ENCODE measurements at regions not wholly inside any gene's neighbourhood (a gene's known extent, or its start where the extent isn't known, plus 50 kb on each side); places are given as distances from the start of the nearest gene placed in this dataset.

GRCh38 chr2:220556658-220557057 is 929.2 kb downstream of the SLC4A3 start:
- Mint-ChIP-seq H3K9me3 (no peaks in the 10 kb centered on the region), H3K36me3 (ENCODE audit: low read depth) (no peaks in the 10 kb centered on the region), H3K27me3 (no peaks in the 10 kb centered on the region), H3K27ac (no peak overlapping the region), H3K4me1 (ENCODE audit: low read depth) (no peaks in the 10 kb centered on the region), H3K4me3 (no peak overlapping the region)
- Histone ChIP-seq H3K4me1 (ENCODE audit: insufficient read depth, low read length) (no peaks in the 10 kb centered on the region), H3K27me3 (ENCODE audit: control insufficient read depth in 1 of 2, insufficient read depth in 2 of 2, low read length in 2 of 2) (no peaks in the 10 kb centered on the region), H3K27ac (ENCODE audit: low read depth in 1 of 2, low read length in 2 of 2) (no peak overlapping the region), H3K9me3 (ENCODE audit: control insufficient read depth in 1 of 2, insufficient read depth in 1 of 2, low read length in 2 of 2) (peaks cover 0 to 8% of the 10 kb centered on the region in 2 experiments), H3K4me3 (ENCODE audit: low read length) (no peak overlapping the region), H3K36me3 (ENCODE audit: insufficient read depth, low read length) (no peaks in the 10 kb centered on the region)
- no peak for ATAC-seq (ENCODE audit: poor library complexity)
- no peak for DNase-seq
- intact Hi-C loops (cut with DNase I, micrococcal nuclease): no loop called here
- TF ChIP-seq CTCF (IDR thresholded peaks at IDR 0.05): no peak
- ChIA-PET POLR2A (no interaction called here), CTCF (no interaction called here)

- Histone ChIP-seq H3K36me3 (ENCODE audit: insufficient read depth, low read length) (no peaks in the 10 kb centered on the region), H3K4me3 (ENCODE audit: low read length) (no peak overlapping the region), H3K4me1 (ENCODE audit: insufficient read depth, low read length) (no peaks in the 10 kb centered on the region), H3K27me3 (ENCODE audit: control insufficient read depth in 1 of 2, insufficient read depth in 2 of 2, low read length in 2 of 2) (no peaks in the 10 kb centered on the region), H3K27ac (ENCODE audit: low read depth in 1 of 2, low read length in 2 of 2) (no peak overlapping the region), H3K9me3 (ENCODE audit: control insufficient read depth in 1 of 2, insufficient read depth in 1 of 2, low read length in 2 of 2) (peaks cover 0 to 8% of the 10 kb centered on the region in 2 experiments)
- H3K9me3 Mint-ChIP-seq: no peaks in the 10 kb centered on the region
- no peak for TF ChIP-seq CTCF (IDR thresholded peaks at IDR 0.05)
- ChIA-PET POLR2A (no interaction called here), CTCF (no interaction called here)
- no peak overlapping the region for H3K4me3 Mint-ChIP-seq
- H3K4me1 Mint-ChIP-seq (ENCODE audit: low read depth): no peaks in the 10 kb centered on the region
- no peaks in the 10 kb centered on the region for H3K27me3 Mint-ChIP-seq
- DNase-seq (no peak), ATAC-seq (ENCODE audit: poor library complexity) (no peak)
- no peaks in the 10 kb centered on the region for H3K36me3 Mint-ChIP-seq (ENCODE audit: low read depth)
- H3K27ac Mint-ChIP-seq: no peak overlapping the region
- intact Hi-C loops (cut with DNase I, micrococcal nuclease): no loop called here
Measured at GRCh38 chr2:220560192-220560591, 932.8 kb downstream of the SLC4A3 start.

DNA sequence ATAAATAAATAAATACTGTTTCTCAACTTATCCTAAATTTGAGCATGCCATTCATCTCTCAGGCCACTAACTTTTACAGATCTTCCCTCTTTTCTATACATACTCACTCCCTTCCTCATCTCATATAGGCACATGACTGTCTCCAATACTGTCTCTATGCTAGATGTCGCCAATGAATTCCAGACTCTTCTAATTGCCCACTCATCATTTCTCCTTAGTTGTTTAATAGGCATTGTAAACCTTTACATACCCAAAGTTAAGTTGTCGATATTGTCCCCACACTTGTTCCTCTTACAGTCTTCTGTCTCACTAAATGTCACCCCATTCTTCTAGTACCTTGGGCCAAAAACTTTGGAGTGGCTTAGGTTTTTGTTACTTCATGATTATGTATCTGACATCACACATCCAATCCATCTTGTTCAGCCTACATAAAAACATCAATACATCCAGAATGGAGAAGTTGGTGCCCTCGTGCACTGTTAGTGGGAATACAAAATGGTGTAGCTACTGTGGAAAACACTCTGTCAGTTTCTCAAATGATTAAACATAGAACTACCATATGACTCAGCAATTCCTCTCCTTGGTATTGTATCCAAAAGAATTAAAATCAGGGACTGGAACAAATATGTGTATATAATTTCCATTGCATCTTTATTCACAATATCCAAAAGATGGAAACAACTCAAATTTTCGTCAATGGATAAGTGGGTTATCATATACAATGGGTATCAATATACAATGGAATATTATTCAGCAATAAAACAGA is 935.1 kb downstream of the SLC4A3 start:
- ATAC-seq (ENCODE audit: poor library complexity): no peak
- DNase-seq: no peak
- intact Hi-C loops (cut with DNase I, micrococcal nuclease): no loop called here
- H3K27me3 ChIP-seq (ENCODE audit: control insufficient read depth in 1 of 2, insufficient read depth in 2 of 2, low read length in 2 of 2): no peaks in the 10 kb centered on the region
- H3K36me3 ChIP-seq (ENCODE audit: insufficient read depth, low read length): no peaks in the 10 kb centered on the region
- H3K9me3 ChIP-seq (ENCODE audit: control insufficient read depth in 1 of 2, insufficient read depth in 1 of 2, low read length in 2 of 2): peaks cover 0 to 8% of the 10 kb centered on the region in 2 experiments
- Mint-ChIP-seq H3K4me3 (no peak overlapping the region), H3K9me3 (no peaks in the 10 kb centered on the region), H3K36me3 (ENCODE audit: low read depth) (no peaks in the 10 kb centered on the region), H3K27me3 (no peaks in the 10 kb centered on the region), H3K27ac (no peak overlapping the region), H3K4me1 (ENCODE audit: low read depth) (no peaks in the 10 kb centered on the region)
- H3K4me1 ChIP-seq (ENCODE audit: insufficient read depth, low read length): no peaks in the 10 kb centered on the region
- CTCF ChIA-PET: no interaction called here
- no peak for TF ChIP-seq CTCF (IDR thresholded peaks at IDR 0.05)
- no peak overlapping the region for H3K4me3 ChIP-seq (ENCODE audit: low read length)
- no peak overlapping the region for H3K27ac ChIP-seq (ENCODE audit: low read depth in 1 of 2, low read length in 2 of 2)
- POLR2A ChIA-PET: no interaction called here
